Ectodermal cell (in vitro differentiated cells): ENCODE measurements at regions not wholly inside any gene's neighbourhood (a gene's known extent, or its start where the extent isn't known, plus 50 kb on each side); places are given as distances from the start of the nearest gene placed in this dataset.

Experiments used
- H3K27ac ChIP-seq: 2 replicates; pipeline ENCODE4 v1.7.0; 2013; ENCODE audit warnings: mild to moderate bottlenecking, low read depth, low read length; ENCODE audit not compliant: insufficient read depth, poor library complexity, severe bottlenecking
- H3K27me3 ChIP-seq: 2 replicates; pipeline ENCODE4 v1.7.0; 2013; ENCODE audit warnings: mild to moderate bottlenecking, low read length; ENCODE audit not compliant: insufficient read depth, control insufficient read depth, poor library complexity, severe bottlenecking
- H3K36me3 ChIP-seq: one replicate; pipeline ENCODE4 v1.7.0; 2013; ENCODE audit warnings: low read length; ENCODE audit not compliant: control insufficient read depth, insufficient read depth
- H3K4me1 ChIP-seq: one replicate; pipeline ENCODE4 v1.7.0; 2013; ENCODE audit warnings: low read length; ENCODE audit not compliant: control insufficient read depth, insufficient read depth
- H3K4me3 ChIP-seq: 2 replicates; pipeline ENCODE4 v1.7.0; 2013; ENCODE audit warnings: low read depth, low read length, control low read depth; ENCODE audit not compliant: insufficient read depth
- H3K9me3 ChIP-seq: 2 replicates; pipeline ENCODE4 v1.7.0; 2013; ENCODE audit warnings: mild to moderate bottlenecking, low read length, moderate library complexity; ENCODE audit not compliant: control insufficient read depth
- WGBS, 2 experiments: methylation state at CpG; one replicate each; pipeline ENCODE4 v1.1.7; 2013; ENCODE audit warnings: missing lambda C conversion rate in 2 of 2; 5-methylcytosine and 5-hydroxymethylcytosine counted together

- Histone ChIP-seq H3K36me3 (no peaks in the 10 kb centered on the region), H3K4me1 (no peaks in the 10 kb centered on the region), H3K4me3 (no peak overlapping the region), H3K9me3 (no peaks in the 10 kb centered on the region), H3K27ac (no peak overlapping the region), H3K27me3 (no peaks in the 10 kb centered on the region)
- 94% methylated on average over 3 of the region's 3 CpGs for WGBS, 2 experiments
These were observed 577.4 kb downstream of the LMO4 start for GRCh38 chr1:87906078-87906477.

GRCh38 chr1:87913361-87913760 lies 584.7 kb downstream of the LMO4 start:
- Histone ChIP-seq H3K27me3 (no peaks in the 10 kb centered on the region), H3K9me3 (no peaks in the 10 kb centered on the region), H3K36me3 (no peaks in the 10 kb centered on the region), H3K27ac (no peak overlapping the region), H3K4me1 (no peaks in the 10 kb centered on the region), H3K4me3 (no peak overlapping the region)
- 82 to 92% methylated on average over 1 of the region's 1 CpG for WGBS, 2 experiments

DNA sequence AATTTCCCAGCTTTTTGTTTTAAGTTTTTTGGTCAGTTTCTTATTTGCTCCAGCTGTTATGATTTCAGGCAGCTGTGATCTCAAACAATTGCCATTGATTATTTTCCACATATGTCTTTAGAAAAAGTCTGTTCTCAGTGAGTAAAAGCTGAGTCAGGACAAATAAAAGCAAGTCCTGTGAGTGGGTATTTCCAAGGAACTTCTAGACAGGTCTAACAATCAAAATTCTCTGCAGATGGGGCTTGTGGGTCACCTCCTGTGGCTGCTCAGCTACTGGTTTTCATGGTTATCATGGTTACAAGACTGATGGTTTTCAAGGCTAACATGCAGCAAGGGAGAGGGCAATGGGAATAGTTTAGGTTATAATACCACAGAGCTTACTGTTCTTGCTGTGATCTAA lies 585.7 kb downstream of the LMO4 start:
- H3K4me1 ChIP-seq: no peaks in the 10 kb centered on the region
- H3K27me3 ChIP-seq: no peaks in the 10 kb centered on the region
- no peak overlapping the region for H3K27ac ChIP-seq
- H3K36me3 ChIP-seq: no peaks in the 10 kb centered on the region
- H3K9me3 ChIP-seq: no peaks in the 10 kb centered on the region
- no peak overlapping the region for H3K4me3 ChIP-seq

GRCh38 chr1:87915771-87916170 lies 587.1 kb downstream of the LMO4 start:
- Histone ChIP-seq H3K9me3 (no peaks in the 10 kb centered on the region), H3K4me3 (no peak overlapping the region), H3K27ac (no peak overlapping the region), H3K36me3 (no peaks in the 10 kb centered on the region), H3K27me3 (no peaks in the 10 kb centered on the region), H3K4me1 (no peaks in the 10 kb centered on the region)
- WGBS, 2 experiments: 94 to 100% methylated on average over 2 of the region's 2 CpGs

DNA sequence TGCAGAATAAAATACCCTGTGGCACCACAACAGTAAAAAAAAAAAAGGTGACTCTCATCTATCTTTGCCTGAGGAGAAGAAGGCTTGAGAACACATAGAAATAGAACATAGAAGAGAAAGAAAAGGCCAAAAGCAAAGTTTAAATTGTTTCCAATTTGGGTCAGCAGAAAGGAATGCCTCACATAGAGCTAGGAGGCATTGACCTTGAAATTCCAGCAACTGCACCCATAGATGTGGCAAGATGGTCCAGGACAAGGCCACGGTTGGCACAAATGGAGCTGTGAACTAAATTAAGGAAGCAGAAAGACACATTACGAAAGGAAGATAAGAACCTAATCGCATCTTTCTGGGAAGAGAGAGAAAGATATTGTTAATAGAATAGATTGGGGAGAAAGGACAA lies 588.3 kb downstream of the LMO4 start:
- H3K36me3 ChIP-seq: no peaks in the 10 kb centered on the region
- no peaks in the 10 kb centered on the region for H3K9me3 ChIP-seq
- H3K4me1 ChIP-seq: no peaks in the 10 kb centered on the region
- H3K27ac ChIP-seq: no peak overlapping the region
- 93 to 95% methylated on average over 3 of the region's 3 CpGs for WGBS, 2 experiments
- H3K4me3 ChIP-seq: no peak overlapping the region
- H3K27me3 ChIP-seq: no peaks in the 10 kb centered on the region

- no peaks in the 10 kb centered on the region for H3K4me1 ChIP-seq
- 90 to 97% methylated on average over 1 of the region's 1 CpG for WGBS, 2 experiments
- no peak overlapping the region for H3K27ac ChIP-seq
- H3K9me3 ChIP-seq: no peaks in the 10 kb centered on the region
- no peaks in the 10 kb centered on the region for H3K27me3 ChIP-seq
- H3K36me3 ChIP-seq: no peaks in the 10 kb centered on the region
- no peak overlapping the region for H3K4me3 ChIP-seq
These were observed 589.7 kb downstream of the LMO4 start for GRCh38 chr1:87918398-87918797.

DNA sequence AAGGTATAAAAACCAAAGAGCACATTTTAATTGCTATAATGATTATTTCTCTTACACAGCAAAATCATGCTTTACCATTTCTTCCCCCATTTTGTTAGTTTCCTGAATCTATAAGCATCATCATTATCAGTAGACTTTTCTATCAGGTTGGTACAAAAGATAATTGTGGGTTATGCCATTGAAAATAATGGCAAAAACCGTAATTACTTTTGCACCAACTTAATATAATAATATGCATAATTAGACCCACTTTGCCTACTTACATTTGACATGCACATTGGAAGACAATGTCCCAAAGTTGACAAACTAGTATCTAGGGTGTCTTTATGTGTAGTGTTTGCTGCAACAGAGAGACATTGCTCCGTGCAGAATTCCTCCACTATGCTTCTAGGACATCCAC lies 594.2 kb downstream of the LMO4 start:
- Histone ChIP-seq H3K9me3 (no peaks in the 10 kb centered on the region), H3K36me3 (no peaks in the 10 kb centered on the region), H3K27me3 (no peaks in the 10 kb centered on the region), H3K27ac (no peak overlapping the region), H3K4me1 (no peaks in the 10 kb centered on the region), H3K4me3 (no peak overlapping the region)
- WGBS, 2 experiments: 92 to 96% methylated on average over 1 of the region's 2 CpGs

GRCh38 chr1:87926131-87926830 lies 597.6 kb downstream of the LMO4 start:
- Histone ChIP-seq H3K9me3 (no peaks in the 10 kb centered on the region), H3K27me3 (no peaks in the 10 kb centered on the region)
- WGBS, 2 experiments: 96 to 97% methylated on average over 3 of the region's 3 CpGs

GRCh38 chr1:87926921-87927320 lies 598.2 kb downstream of the LMO4 start:
- no peaks in the 10 kb centered on the region for H3K36me3 ChIP-seq
- no peak overlapping the region for H3K27ac ChIP-seq
- H3K4me3 ChIP-seq: no peak overlapping the region
- H3K4me1 ChIP-seq: no peaks in the 10 kb centered on the region
- H3K27me3 ChIP-seq: no peaks in the 10 kb centered on the region
- WGBS, 2 experiments: 86 to 100% methylated on average over 1 of the region's 1 CpG
- H3K9me3 ChIP-seq: no peaks in the 10 kb centered on the region

More at GRCh38 chr1:87926131-87926830, 597.6 kb downstream of the LMO4 start:
- H3K27ac ChIP-seq: no peak overlapping the region
- no peaks in the 10 kb centered on the region for H3K36me3 ChIP-seq
- no peak overlapping the region for H3K4me3 ChIP-seq
- H3K4me1 ChIP-seq: no peaks in the 10 kb centered on the region

- H3K4me3 ChIP-seq: no peak overlapping the region
- no peaks in the 10 kb centered on the region for H3K27me3 ChIP-seq
- no peaks in the 10 kb centered on the region for H3K4me1 ChIP-seq
- no peaks in the 10 kb centered on the region for H3K9me3 ChIP-seq
- H3K36me3 ChIP-seq: no peaks in the 10 kb centered on the region
- H3K27ac ChIP-seq: no peak overlapping the region
- WGBS, 2 experiments: 83 to 89% methylated on average over 3 of the region's 3 CpGs
These were observed 599.0 kb downstream of the LMO4 start for GRCh38 chr1:87927391-87928280.
